ENCODE measurements at regions not wholly inside any gene's neighbourhood (a gene's known extent, or its start where the extent isn't known, plus 50 kb on each side); places are given as distances from the start of the nearest gene placed in this dataset.

- TF ChIP-seq, protein P1, sequence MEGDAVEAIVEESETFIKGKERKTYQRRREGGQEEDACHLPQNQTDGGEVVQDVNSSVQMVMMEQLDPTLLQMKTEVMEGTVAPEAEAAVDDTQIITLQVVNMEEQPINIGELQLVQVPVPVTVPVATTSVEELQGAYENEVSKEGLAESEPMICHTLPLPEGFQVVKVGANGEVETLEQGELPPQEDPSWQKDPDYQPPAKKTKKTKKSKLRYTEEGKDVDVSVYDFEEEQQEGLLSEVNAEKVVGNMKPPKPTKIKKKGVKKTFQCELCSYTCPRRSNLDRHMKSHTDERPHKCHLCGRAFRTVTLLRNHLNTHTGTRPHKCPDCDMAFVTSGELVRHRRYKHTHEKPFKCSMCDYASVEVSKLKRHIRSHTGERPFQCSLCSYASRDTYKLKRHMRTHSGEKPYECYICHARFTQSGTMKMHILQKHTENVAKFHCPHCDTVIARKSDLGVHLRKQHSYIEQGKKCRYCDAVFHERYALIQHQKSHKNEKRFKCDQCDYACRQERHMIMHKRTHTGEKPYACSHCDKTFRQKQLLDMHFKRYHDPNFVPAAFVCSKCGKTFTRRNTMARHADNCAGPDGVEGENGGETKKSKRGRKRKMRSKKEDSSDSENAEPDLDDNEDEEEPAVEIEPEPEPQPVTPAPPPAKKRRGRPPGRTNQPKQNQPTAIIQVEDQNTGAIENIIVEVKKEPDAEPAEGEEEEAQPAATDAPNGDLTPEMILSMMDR (IDR thresholded peaks at IDR 0.05; ENCODE audit: insufficient read depth, low read depth, low read length), result peak; percentile 9
- DNase-seq (ENCODE audit: low read depth), result no peak
- no peak overlapping the region for H3K4me3 ChIP-seq (ENCODE audit: low read depth, low read length)
Measured at GRCh38 chr17:15882058-15882720, 62.7 kb upstream of the ADORA2B start.

DNA sequence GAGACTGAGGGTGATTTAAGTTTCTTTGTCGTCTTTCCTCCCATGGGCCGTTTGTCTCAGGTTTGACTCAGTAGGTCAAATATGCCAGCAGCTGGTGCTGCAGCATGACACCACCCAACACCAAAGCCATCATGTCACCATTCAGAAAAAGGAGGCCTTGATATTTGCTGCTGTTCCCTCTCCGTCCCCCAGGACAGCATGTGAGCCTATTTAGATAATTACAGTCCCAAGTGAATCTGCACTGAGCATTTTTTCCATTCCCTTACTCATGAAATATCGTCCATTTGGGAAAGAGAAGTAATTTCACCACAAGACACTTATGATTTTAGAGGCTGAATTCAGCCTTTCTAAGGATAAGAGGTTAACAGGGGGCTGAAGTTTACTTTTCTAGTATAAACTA is 62.2 kb upstream of the ADORA2B start:
- TF ChIP-seq, protein P1 (IDR thresholded peaks at IDR 0.05; ENCODE audit: insufficient read depth, low read depth, low read length), result peak; percentile 7
- no peak overlapping the region for H3K4me3 ChIP-seq (ENCODE audit: low read depth, low read length)
- no peak for DNase-seq (ENCODE audit: low read depth)

- no peak overlapping the region for H3K4me3 ChIP-seq (ENCODE audit: low read depth, low read length)
- TF ChIP-seq, protein P1 (IDR thresholded peaks at IDR 0.05; ENCODE audit: insufficient read depth, low read depth, low read length), result no peak
- DNase-seq (ENCODE audit: low read depth), result peak; percentile 94
Measured at GRCh38 chr17:15883617-15884111, 61.3 kb upstream of the ADORA2B start.

DNA sequence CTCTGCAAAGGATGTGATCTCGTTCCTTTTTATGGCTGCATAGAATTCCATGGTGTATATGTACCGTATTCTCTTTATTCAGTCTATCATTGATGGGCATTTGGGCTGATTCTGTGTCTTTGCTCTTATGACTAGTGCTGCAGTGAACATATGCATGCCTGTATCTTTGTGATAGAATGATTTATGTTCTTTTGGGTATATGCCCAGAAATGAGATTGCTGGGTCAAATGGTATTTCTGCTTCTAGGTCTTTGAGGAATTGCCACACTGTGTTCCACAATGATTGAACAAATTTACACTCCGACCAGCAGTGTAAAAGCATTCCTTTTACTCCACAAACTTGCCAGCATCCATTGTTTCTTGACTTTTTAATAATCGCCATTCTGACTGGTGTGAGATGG is 60.2 kb upstream of the ADORA2B start:
- peak; percentile 76 for DNase-seq (ENCODE audit: low read depth)
- TF ChIP-seq, protein P1 (IDR thresholded peaks at IDR 0.05; ENCODE audit: insufficient read depth, low read depth, low read length), result no peak
- no peak overlapping the region for H3K4me3 ChIP-seq (ENCODE audit: low read depth, low read length)

DNA sequence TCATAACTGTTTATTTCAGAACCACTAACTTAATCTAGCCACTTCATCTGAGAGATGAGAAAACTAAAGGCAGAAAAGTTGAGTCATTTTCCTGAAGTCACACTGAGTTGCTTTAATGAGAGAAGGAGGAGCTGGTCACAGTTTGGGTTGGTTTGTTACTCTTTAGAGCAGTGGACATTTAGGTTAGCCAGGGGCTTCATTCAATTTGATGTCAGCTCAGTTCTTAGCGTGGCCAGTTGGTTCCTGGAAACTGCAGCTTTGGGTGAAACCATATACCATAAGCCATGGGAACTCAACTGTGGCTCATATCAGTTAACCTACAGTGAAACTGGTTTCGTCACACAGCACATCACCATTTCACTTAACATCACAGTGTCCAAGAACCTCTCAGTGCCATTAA is 59.2 kb upstream of the ADORA2B start:
- TF ChIP-seq, protein P1 (IDR thresholded peaks at IDR 0.05; ENCODE audit: insufficient read depth, low read depth, low read length), result no peak
- DNase-seq (ENCODE audit: low read depth), result peak; percentile 46
- no peak overlapping the region for H3K4me3 ChIP-seq (ENCODE audit: low read depth, low read length)

- no peak overlapping the region for H3K4me3 ChIP-seq (ENCODE audit: low read depth, low read length)
- TF ChIP-seq, protein P1 (IDR thresholded peaks at IDR 0.05; ENCODE audit: insufficient read depth, low read depth, low read length), result no peak
- no peak for DNase-seq (ENCODE audit: low read depth)
Measured at GRCh38 chr17:15886221-15886620, 58.7 kb upstream of the ADORA2B start.

DNA sequence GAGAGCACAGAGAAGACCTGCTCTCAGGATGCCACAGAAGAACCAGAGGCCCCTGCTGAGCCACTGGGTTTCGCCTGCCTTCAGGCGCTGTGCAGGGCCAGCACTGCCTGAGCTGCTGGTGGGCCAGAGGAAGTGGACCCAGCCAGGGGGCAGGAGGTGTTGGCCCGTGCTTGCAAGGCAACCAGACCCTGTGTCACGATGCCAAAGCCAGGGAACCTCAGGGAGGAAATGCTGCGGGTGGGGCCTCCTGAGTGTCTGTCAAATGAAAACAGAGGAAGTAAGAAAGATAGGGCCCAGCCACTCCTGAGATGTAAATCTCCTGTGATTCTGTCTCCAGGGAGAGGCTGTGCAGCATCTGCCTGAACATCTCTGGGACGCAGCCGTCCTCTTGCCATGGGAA is 58.1 kb upstream of the ADORA2B start:
- no peak overlapping the region for H3K4me3 ChIP-seq (ENCODE audit: low read depth, low read length)
- TF ChIP-seq, protein P1 (IDR thresholded peaks at IDR 0.05; ENCODE audit: insufficient read depth, low read depth, low read length), result no peak
- DNase-seq (ENCODE audit: low read depth), result no peak

Data from fibroblast of villous mesenchyme (primary cell).